IMR-90 (cell line): ENCODE measurements at regions not wholly inside any gene's neighbourhood (a gene's known extent, or its start where the extent isn't known, plus 50 kb on each side); places are given as distances from the start of the nearest gene placed in this dataset.

Source experiments
- ATAC-seq: fragments of 200-7000 bp; cut with Tn5 transposase; 2 replicates; pipeline ENCODE4 v1.9.1; 2020; ENCODE audit warnings: low read depth, mild to moderate bottlenecking, moderate library complexity
- BruUV-seq: library from RNA; stranded (reverse); fragments of 400-500 nt; replicated peaks from 2 replicates; lab custom pipeline; 2021; lab: Mats Ljungman, UMichigan
- CTCF ChIA-PET: fragments of 300-600 bp; formaldehyde crosslinking; extraction: SDS; loops from one replicate; lab custom pipeline; 2021; ENCODE audit warnings: antibody characterized with exemption; lab: Yijun Ruan, JAX
- POLR2A ChIA-PET: fragments of 300-600 bp; sonication (Branson Sonifier 250); formaldehyde crosslinking; loops from one replicate; lab custom pipeline; 2022; ENCODE audit warnings: antibody characterized with exemption; ENCODE audit not compliant: unreplicated experiment; lab: Charles Lee
- DNase-seq: peaks from one replicate; pipeline ENCODE4 v3.0.0; 2013
- H2AFZ ChIP-seq: replicated peaks from 2 replicates; pipeline ENCODE3; 2013; ENCODE audit warnings: low read length, mild to moderate bottlenecking; ENCODE audit not compliant: poor library complexity
- H2AK5ac ChIP-seq: 2 replicates; pipeline ENCODE4 v1.6.1; 2013; ENCODE audit warnings: low read depth, low read length, inconsistent platforms
- H2AK9ac ChIP-seq: replicated peaks from 2 replicates; pipeline ENCODE3; 2013; ENCODE audit warnings: mild to moderate bottlenecking, low read depth, low read length, moderate library complexity; ENCODE audit not compliant: poor library complexity
- H2BK120ac ChIP-seq: 2 replicates; pipeline ENCODE4 v1.6.1; 2013; ENCODE audit warnings: low read depth, low read length, inconsistent platforms
- H2BK15ac ChIP-seq: 3 replicates; pipeline ENCODE4 v1.6.1; 2013; ENCODE audit warnings: low read depth, low read length, inconsistent platforms
- H2BK20ac ChIP-seq: 2 replicates; pipeline ENCODE4 v1.6.1; 2013; ENCODE audit warnings: low read depth, mild to moderate bottlenecking, inconsistent platforms, low read length, moderate library complexity
- H2BK5ac ChIP-seq: 2 replicates; pipeline ENCODE4 v1.6.1; 2013; ENCODE audit warnings: mild to moderate bottlenecking, low read depth, low read length, inconsistent platforms; ENCODE audit not compliant: poor library complexity, severe bottlenecking
- H3K14ac ChIP-seq: replicated peaks from 2 replicates; pipeline ENCODE4 v1.6.1; 2013; ENCODE audit warnings: low read depth, low read length, inconsistent platforms
- H3K18ac ChIP-seq: 2 replicates; pipeline ENCODE4 v1.6.1; 2013; ENCODE audit warnings: low read depth, low read length, control low read depth
- H3K23ac ChIP-seq: 2 replicates; pipeline ENCODE4 v1.6.1; 2013; ENCODE audit warnings: low read depth, low read length, inconsistent platforms
- H3K27ac ChIP-seq: 2 replicates; pipeline ENCODE4 v1.5.1; 2013; ENCODE audit warnings: mild to moderate bottlenecking, control low read depth, low read length; ENCODE audit not compliant: insufficient read depth
- H3K27me3 ChIP-seq: 2 replicates; pipeline ENCODE4 v1.6.1; 2013; ENCODE audit warnings: low read length; ENCODE audit not compliant: control insufficient read depth, insufficient read depth
- H3K36me3 ChIP-seq: 2 replicates; pipeline ENCODE4 v1.6.1; 2013; ENCODE audit warnings: low read length, mixed read lengths; ENCODE audit not compliant: control insufficient read depth, insufficient read depth
- H3K4ac ChIP-seq: 2 replicates; pipeline ENCODE4 v1.6.1; 2013; ENCODE audit warnings: low read depth, low read length, inconsistent platforms
- H3K4me1 ChIP-seq: 2 replicates; pipeline ENCODE4 v1.6.1; 2013; ENCODE audit warnings: low read length, mixed read lengths; ENCODE audit not compliant: control insufficient read depth, insufficient read depth
- H3K4me2 ChIP-seq: 2 replicates; pipeline ENCODE4 v1.6.1; 2013; ENCODE audit warnings: low read depth, mild to moderate bottlenecking, control low read depth, low read length, moderate library complexity
- H3K4me3 ChIP-seq: 2 replicates; pipeline ENCODE4 v1.5.1; 2013; ENCODE audit warnings: low read depth, mild to moderate bottlenecking, control low read depth, low read length, moderate library complexity; ENCODE audit not compliant: insufficient read depth
- H3K56ac ChIP-seq: 2 replicates; pipeline ENCODE4 v1.6.1; 2013; ENCODE audit warnings: low read length, inconsistent platforms; ENCODE audit not compliant: insufficient read depth; ENCODE audit errors: extremely low read depth
- H3K79me1 ChIP-seq, 2 experiments: 2 replicates each; pipeline ENCODE4 v1.6.1; 2013; ENCODE audit warnings: low read length in 2 of 2, inconsistent platforms in 1 of 2, low read depth in 1 of 2
- H3K9ac ChIP-seq: 2 replicates; pipeline ENCODE4 v1.6.1; 2013; ENCODE audit warnings: low read depth, low read length, control low read depth
- H3K9me1 ChIP-seq: 2 replicates; pipeline ENCODE4 v1.6.1; 2013; ENCODE audit warnings: low read length, inconsistent platforms; ENCODE audit not compliant: insufficient read depth
- H3K9me3 ChIP-seq: 2 replicates; pipeline ENCODE4 v1.6.1; 2013; ENCODE audit warnings: low read length; ENCODE audit not compliant: control insufficient read depth, insufficient read depth
- H4K20me1 ChIP-seq: 2 replicates; pipeline ENCODE4 v1.6.1; 2013; ENCODE audit warnings: low read length, inconsistent platforms; ENCODE audit not compliant: insufficient read depth
- H4K5ac ChIP-seq: 2 replicates; pipeline ENCODE4 v1.6.1; 2013; ENCODE audit warnings: mild to moderate bottlenecking, low read depth, low read length, control low read depth
- H4K8ac ChIP-seq, 2 experiments: 2 replicates each; pipeline ENCODE4 v1.6.1; 2013; ENCODE audit warnings: low read depth in 2 of 2, low read length in 2 of 2, control low read depth in 1 of 2, inconsistent platforms in 1 of 2
- H4K91ac ChIP-seq: 2 replicates; pipeline ENCODE4 v1.6.1; 2013; ENCODE audit warnings: low read depth, low read length, inconsistent platforms; ENCODE audit not compliant: insufficient read depth
- BHLHE40 ChIP-seq: fragments of 150-350 bp; IDR thresholded peaks from 2 replicates; pipeline ENCODE4 v1.6.1; 2016; ENCODE audit warnings: mild to moderate bottlenecking, low read depth, low read length
- CEBPB ChIP-seq: IDR thresholded peaks from 2 replicates; pipeline ENCODE4 v1.6.1; 2012; ENCODE audit warnings: low read depth, low read length, improper control_type of control experiment
- CHD1 ChIP-seq: IDR thresholded peaks from 2 replicates; pipeline ENCODE4 v1.6.1; 2012; ENCODE audit warnings: low read depth, low read length, improper control_type of control experiment
- MAFK ChIP-seq: IDR thresholded peaks from 2 replicates; pipeline ENCODE4 v1.6.1; 2012; ENCODE audit warnings: low read depth, low read length, improper control_type of control experiment
- MXI1 ChIP-seq: IDR thresholded peaks from 2 replicates; pipeline ENCODE4 v1.6.1; 2012; ENCODE audit warnings: low read depth, mild to moderate bottlenecking, low read length, moderate library complexity, borderline replicate concordance
- NFE2L2 ChIP-seq: fragments of 150-350 bp; IDR thresholded peaks from 2 replicates; pipeline ENCODE4 v1.6.1; 2016; ENCODE audit warnings: low read depth, mild to moderate bottlenecking, low read length
- RAD21 ChIP-seq: IDR thresholded peaks from 2 replicates; pipeline ENCODE4 v1.6.1; 2012; ENCODE audit warnings: low read length, improper control_type of control experiment
- RCOR1 ChIP-seq: IDR thresholded peaks from 2 replicates; pipeline ENCODE4 v1.6.1; 2012; ENCODE audit warnings: mild to moderate bottlenecking, low read length, improper control_type of control experiment; ENCODE audit not compliant: insufficient replicate concordance
- SMC3 ChIP-seq: fragments of 150-350 bp; IDR thresholded peaks from 2 replicates; pipeline ENCODE4 v1.6.1; 2016; ENCODE audit warnings: low read depth, mild to moderate bottlenecking, antibody characterized with exemption, low read length, moderate library complexity
- WGBS, 2 experiments: methylation state at CpG; one replicate each; pipeline versions ENCODE4 v1.1.5 to v1.1.7; 2013; ENCODE audit warnings: missing lambda C conversion rate in 2 of 2; ENCODE audit not compliant: insufficient read length in 1 of 2; ENCODE audit errors: extremely low coverage in 2 of 2; 5-methylcytosine and 5-hydroxymethylcytosine counted together
- dilution Hi-C: fragments of 300-500 bp; cut with HindIII; formaldehyde crosslinking; loops from one replicate; pipeline ENCODE4 v1.14.3; 2018; ENCODE audit warnings: low sequenced_read_pairs; ENCODE audit not compliant: unreplicated experiment
- in situ Hi-C: fragments of 300-500 bp; cut with MboI; formaldehyde crosslinking; loops from 3 replicates; pipeline ENCODE4 v1.14.3; 2019; ENCODE audit warnings: low sequenced_read_pairs, inconsistent platforms, mixed read lengths
- intact Hi-C: fragments of 100-400 bp; cut with micrococcal nuclease; formaldehyde crosslinking; loops from 2 replicates; pipeline ENCODE4 v1.10.0; 2022
- TF ChIP-seq, protein P1 (sequence below): fragments of 150-350 bp; IDR thresholded peaks from 2 replicates; pipeline ENCODE4 v1.6.1; 2017; ENCODE audit warnings: mild to moderate bottlenecking, antibody characterized with exemption, low read length, low read depth
- TF ChIP-seq, protein P2 (sequence below): conservative IDR thresholded peaks from 2 replicates; pipeline ENCODE4 v1.5.1; 2012; ENCODE audit warnings: mild to moderate bottlenecking, low read depth, low read length, improper control_type of control experiment
- TF ChIP-seq, protein P3 (sequence below): fragments of 150-350 bp; IDR thresholded peaks from 2 replicates; pipeline ENCODE4 v1.6.1; 2016; ENCODE audit warnings: low read depth, mild to moderate bottlenecking, low read length, moderate library complexity, borderline replicate concordance

DNA sequence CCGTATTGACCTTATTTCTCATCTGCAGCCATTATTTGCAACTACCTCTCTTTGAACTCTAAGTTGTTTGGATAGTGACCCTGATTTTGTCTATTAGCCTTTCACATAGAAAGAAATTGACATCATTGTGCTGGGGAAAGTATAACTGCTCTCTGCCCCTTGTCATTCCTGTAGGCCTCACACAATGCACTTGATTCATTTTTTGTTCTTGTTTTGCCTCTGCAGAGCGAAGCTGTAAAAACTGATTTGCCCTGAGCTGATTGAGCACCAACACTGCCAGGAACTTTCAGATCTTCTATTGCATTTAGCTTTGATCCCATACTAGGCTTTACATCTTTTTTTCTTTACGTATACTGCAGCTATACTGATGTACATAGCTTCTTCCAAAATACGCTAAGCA, 167.2 kb upstream of the PTBP2 start:
- DNase-seq, result no peak
- H3K4me1 ChIP-seq, result no peaks in the 10 kb centered on the region; the same call in 1 of the 2 replicates
- H3K27me3 ChIP-seq, result no peaks in the 10 kb centered on the region; the same call in 1 of the 2 replicates
- in situ Hi-C loops, result loop anchor here (10.0 kb wide), 1 partner anchor 1490 kb away; no protein-coding TSS in a partner anchor
- dilution Hi-C loops, result no loop called here
- no peak overlapping the region for H2BK5ac ChIP-seq
- ChIA-PET POLR2A (no interaction called here), CTCF (interaction anchor here (0.6 to 1.1 kb wide), 2 partner anchors 16 to 345 kb away, joined by 3 to 4 read pairs; no protein-coding TSS in a partner anchor)
- H3K36me3 ChIP-seq, result no peaks in the 10 kb centered on the region
- no peak overlapping the region for H3K14ac ChIP-seq
- no peak overlapping the region for H2BK120ac ChIP-seq
- no peak overlapping the region for H2AFZ ChIP-seq
- H3K18ac ChIP-seq, result no peak overlapping the region
- intact Hi-C loops, result no loop called here
- no peak overlapping the region for H3K4me3 ChIP-seq
- H3K56ac ChIP-seq, result no peak overlapping the region
- TF ChIP-seq MXI1, result no peak
- TF ChIP-seq MAFK, result no peak
- no peak for TF ChIP-seq CEBPB
- TF ChIP-seq BHLHE40, result no peak
- TF ChIP-seq RAD21, result no peak
- TF ChIP-seq, protein P1, sequence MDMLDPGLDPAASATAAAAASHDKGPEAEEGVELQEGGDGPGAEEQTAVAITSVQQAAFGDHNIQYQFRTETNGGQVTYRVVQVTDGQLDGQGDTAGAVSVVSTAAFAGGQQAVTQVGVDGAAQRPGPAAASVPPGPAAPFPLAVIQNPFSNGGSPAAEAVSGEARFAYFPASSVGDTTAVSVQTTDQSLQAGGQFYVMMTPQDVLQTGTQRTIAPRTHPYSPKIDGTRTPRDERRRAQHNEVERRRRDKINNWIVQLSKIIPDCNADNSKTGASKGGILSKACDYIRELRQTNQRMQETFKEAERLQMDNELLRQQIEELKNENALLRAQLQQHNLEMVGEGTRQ, result no peak
- no peak for TF ChIP-seq RCOR1
- no peak for TF ChIP-seq SMC3
- no peak for TF ChIP-seq CHD1
- TF ChIP-seq, protein P2, sequence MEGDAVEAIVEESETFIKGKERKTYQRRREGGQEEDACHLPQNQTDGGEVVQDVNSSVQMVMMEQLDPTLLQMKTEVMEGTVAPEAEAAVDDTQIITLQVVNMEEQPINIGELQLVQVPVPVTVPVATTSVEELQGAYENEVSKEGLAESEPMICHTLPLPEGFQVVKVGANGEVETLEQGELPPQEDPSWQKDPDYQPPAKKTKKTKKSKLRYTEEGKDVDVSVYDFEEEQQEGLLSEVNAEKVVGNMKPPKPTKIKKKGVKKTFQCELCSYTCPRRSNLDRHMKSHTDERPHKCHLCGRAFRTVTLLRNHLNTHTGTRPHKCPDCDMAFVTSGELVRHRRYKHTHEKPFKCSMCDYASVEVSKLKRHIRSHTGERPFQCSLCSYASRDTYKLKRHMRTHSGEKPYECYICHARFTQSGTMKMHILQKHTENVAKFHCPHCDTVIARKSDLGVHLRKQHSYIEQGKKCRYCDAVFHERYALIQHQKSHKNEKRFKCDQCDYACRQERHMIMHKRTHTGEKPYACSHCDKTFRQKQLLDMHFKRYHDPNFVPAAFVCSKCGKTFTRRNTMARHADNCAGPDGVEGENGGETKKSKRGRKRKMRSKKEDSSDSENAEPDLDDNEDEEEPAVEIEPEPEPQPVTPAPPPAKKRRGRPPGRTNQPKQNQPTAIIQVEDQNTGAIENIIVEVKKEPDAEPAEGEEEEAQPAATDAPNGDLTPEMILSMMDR, result no peak
- TF ChIP-seq, protein P3, sequence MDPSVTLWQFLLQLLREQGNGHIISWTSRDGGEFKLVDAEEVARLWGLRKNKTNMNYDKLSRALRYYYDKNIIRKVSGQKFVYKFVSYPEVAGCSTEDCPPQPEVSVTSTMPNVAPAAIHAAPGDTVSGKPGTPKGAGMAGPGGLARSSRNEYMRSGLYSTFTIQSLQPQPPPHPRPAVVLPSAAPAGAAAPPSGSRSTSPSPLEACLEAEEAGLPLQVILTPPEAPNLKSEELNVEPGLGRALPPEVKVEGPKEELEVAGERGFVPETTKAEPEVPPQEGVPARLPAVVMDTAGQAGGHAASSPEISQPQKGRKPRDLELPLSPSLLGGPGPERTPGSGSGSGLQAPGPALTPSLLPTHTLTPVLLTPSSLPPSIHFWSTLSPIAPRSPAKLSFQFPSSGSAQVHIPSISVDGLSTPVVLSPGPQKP, result no peak
- no peak for TF ChIP-seq NFE2L2
- H3K23ac ChIP-seq, result no peak overlapping the region
- no TSS peak for BruUV-seq
- no peak overlapping the region for H3K4ac ChIP-seq
- WGBS, 2 experiments, result 100% methylated on average over 1 of the region's 4 CpGs; no CpG with 5 or more reads in 1 of the 2 experiments
- no peaks in the 10 kb centered on the region for H4K20me1 ChIP-seq
- H3K27ac ChIP-seq, result no peak overlapping the region
- no peak overlapping the region for H4K5ac ChIP-seq
- no peak for ATAC-seq
- no peak overlapping the region for H2BK20ac ChIP-seq
- H3K79me1 ChIP-seq, result no peaks in the 10 kb centered on the region
- no peak overlapping the region for H3K4me2 ChIP-seq
- H4K91ac ChIP-seq, result no peak overlapping the region
- no peak overlapping the region for H2AK9ac ChIP-seq
- H4K8ac ChIP-seq, result no peak overlapping the region
- no peaks in the 10 kb centered on the region for H3K9me3 ChIP-seq
- no peak overlapping the region for H3K9ac ChIP-seq
- no peaks in the 10 kb centered on the region for H3K9me1 ChIP-seq
- no peak overlapping the region for H2BK15ac ChIP-seq
- H2AK5ac ChIP-seq, result no peak overlapping the region
